Spleen (tissue), 7 donors: ENCODE measurements at regions not wholly inside any gene's neighbourhood (a gene's known extent, or its start where the extent isn't known, plus 50 kb on each side); places are given as distances from the start of the nearest gene placed in this dataset.

ENCODE experiments used
- POLR2A ChIP-seq, 3 donors: fragments of 450-650 bp; IDR thresholded peaks; one replicate each; pipeline ENCODE4 v1.5.1; 2017; ENCODE audit warnings: antibody characterized with exemption in 3 of 3, mild to moderate bottlenecking in 1 of 3
- POLR2AphosphoS5 ChIP-seq, 3 donors: sonication (generic); formaldehyde crosslinking; IDR thresholded peaks; one replicate each; pipeline ENCODE4 v1.5.1; 2017; ENCODE audit warnings: antibody characterized with exemption in 3 of 3
- TF ChIP-seq, protein P1 (sequence below), 11 experiments: fragments of 200-600 bp in 7 of 11; fragments of 450-650 bp in 4 of 11; sonication (generic) in 4 of 11; IDR thresholded peaks in 8 of 11; conservative IDR thresholded peaks in 3 of 11; 1 replicate in 7 of 11; 2 replicates in 4 of 11; pipeline versions ENCODE4 v1.4.0 to v1.8.0; 2016 to 2021; ENCODE audit warnings: antibody characterized with exemption in 11 of 11, inconsistent platforms in 4 of 11, mild to moderate bottlenecking in 1 of 11
- donor health status: DM: no; HTN: no; CAD: no; lungs with moderate emphysema.
- donor health status: DM: no; HTN: no; CAD: no.
- donor health status: DM: no; HTN: no; CAD: no.

GRCh38 chr4:55757356-55757952, 62.1 kb upstream of the EXOC1L start:
- TF ChIP-seq, protein P1, sequence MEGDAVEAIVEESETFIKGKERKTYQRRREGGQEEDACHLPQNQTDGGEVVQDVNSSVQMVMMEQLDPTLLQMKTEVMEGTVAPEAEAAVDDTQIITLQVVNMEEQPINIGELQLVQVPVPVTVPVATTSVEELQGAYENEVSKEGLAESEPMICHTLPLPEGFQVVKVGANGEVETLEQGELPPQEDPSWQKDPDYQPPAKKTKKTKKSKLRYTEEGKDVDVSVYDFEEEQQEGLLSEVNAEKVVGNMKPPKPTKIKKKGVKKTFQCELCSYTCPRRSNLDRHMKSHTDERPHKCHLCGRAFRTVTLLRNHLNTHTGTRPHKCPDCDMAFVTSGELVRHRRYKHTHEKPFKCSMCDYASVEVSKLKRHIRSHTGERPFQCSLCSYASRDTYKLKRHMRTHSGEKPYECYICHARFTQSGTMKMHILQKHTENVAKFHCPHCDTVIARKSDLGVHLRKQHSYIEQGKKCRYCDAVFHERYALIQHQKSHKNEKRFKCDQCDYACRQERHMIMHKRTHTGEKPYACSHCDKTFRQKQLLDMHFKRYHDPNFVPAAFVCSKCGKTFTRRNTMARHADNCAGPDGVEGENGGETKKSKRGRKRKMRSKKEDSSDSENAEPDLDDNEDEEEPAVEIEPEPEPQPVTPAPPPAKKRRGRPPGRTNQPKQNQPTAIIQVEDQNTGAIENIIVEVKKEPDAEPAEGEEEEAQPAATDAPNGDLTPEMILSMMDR (IDR thresholded peaks at IDR 0.05 in 8 of 11, conservative IDR thresholded peaks at IDR 0.05 in 3 of 11), result no peak
- no peak for TF ChIP-seq POLR2A (IDR thresholded peaks at IDR 0.05)
- TF ChIP-seq POLR2AphosphoS5 (IDR thresholded peaks at IDR 0.05), result no peak
